NB4 (cell line): ENCODE measurements at regions not wholly inside any gene's neighbourhood (a gene's known extent, or its start where the extent isn't known, plus 50 kb on each side); places are given as distances from the start of the nearest gene placed in this dataset.

Source experiments
- CTCF ChIP-seq: IDR thresholded peaks from one replicate; pipeline ENCODE4 v1.5.1; 2012; ENCODE audit warnings: low read depth, low read length
- MYC ChIP-seq: IDR thresholded peaks from 2 replicates; pipeline ENCODE4 v1.6.1; 2011; ENCODE audit warnings: low read depth, low read length
- POLR2A ChIP-seq: IDR thresholded peaks from 2 replicates; pipeline ENCODE4 v1.6.1; 2011; ENCODE audit warnings: mild to moderate bottlenecking; ENCODE audit not compliant: insufficient read length; ENCODE audit errors: extremely low read depth

DNA sequence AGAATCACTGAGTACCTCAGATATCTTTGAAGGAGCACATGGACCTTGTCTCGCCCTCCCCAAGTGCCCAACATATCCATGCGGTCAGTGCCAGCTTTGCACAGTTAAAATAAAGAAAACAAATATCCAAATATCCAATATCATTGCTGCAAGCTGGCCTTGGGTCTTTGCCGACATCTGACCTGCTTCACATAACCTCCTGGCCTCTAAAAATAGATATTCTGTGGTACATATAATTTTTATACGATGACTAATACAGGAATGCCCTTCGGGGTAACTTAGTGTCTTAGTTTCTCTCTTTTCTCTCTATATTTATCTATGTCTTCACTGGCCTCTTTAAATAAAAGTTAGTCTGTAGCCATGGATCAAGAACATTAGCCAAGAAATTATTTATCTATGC, 67.8 kb downstream of the MAF start:
- no peak for TF ChIP-seq POLR2A
- no peak for TF ChIP-seq CTCF
- no peak for TF ChIP-seq MYC
